ENCODE measurements at regions not wholly inside any gene's neighbourhood (a gene's known extent, or its start where the extent isn't known, plus 50 kb on each side); places are given as distances from the start of the nearest gene placed in this dataset.

GRCh38 chr13:105513448-105513847 lies 1022.0 kb downstream of the EFNB2 start (continued):
- TF ChIP-seq, protein P1, sequence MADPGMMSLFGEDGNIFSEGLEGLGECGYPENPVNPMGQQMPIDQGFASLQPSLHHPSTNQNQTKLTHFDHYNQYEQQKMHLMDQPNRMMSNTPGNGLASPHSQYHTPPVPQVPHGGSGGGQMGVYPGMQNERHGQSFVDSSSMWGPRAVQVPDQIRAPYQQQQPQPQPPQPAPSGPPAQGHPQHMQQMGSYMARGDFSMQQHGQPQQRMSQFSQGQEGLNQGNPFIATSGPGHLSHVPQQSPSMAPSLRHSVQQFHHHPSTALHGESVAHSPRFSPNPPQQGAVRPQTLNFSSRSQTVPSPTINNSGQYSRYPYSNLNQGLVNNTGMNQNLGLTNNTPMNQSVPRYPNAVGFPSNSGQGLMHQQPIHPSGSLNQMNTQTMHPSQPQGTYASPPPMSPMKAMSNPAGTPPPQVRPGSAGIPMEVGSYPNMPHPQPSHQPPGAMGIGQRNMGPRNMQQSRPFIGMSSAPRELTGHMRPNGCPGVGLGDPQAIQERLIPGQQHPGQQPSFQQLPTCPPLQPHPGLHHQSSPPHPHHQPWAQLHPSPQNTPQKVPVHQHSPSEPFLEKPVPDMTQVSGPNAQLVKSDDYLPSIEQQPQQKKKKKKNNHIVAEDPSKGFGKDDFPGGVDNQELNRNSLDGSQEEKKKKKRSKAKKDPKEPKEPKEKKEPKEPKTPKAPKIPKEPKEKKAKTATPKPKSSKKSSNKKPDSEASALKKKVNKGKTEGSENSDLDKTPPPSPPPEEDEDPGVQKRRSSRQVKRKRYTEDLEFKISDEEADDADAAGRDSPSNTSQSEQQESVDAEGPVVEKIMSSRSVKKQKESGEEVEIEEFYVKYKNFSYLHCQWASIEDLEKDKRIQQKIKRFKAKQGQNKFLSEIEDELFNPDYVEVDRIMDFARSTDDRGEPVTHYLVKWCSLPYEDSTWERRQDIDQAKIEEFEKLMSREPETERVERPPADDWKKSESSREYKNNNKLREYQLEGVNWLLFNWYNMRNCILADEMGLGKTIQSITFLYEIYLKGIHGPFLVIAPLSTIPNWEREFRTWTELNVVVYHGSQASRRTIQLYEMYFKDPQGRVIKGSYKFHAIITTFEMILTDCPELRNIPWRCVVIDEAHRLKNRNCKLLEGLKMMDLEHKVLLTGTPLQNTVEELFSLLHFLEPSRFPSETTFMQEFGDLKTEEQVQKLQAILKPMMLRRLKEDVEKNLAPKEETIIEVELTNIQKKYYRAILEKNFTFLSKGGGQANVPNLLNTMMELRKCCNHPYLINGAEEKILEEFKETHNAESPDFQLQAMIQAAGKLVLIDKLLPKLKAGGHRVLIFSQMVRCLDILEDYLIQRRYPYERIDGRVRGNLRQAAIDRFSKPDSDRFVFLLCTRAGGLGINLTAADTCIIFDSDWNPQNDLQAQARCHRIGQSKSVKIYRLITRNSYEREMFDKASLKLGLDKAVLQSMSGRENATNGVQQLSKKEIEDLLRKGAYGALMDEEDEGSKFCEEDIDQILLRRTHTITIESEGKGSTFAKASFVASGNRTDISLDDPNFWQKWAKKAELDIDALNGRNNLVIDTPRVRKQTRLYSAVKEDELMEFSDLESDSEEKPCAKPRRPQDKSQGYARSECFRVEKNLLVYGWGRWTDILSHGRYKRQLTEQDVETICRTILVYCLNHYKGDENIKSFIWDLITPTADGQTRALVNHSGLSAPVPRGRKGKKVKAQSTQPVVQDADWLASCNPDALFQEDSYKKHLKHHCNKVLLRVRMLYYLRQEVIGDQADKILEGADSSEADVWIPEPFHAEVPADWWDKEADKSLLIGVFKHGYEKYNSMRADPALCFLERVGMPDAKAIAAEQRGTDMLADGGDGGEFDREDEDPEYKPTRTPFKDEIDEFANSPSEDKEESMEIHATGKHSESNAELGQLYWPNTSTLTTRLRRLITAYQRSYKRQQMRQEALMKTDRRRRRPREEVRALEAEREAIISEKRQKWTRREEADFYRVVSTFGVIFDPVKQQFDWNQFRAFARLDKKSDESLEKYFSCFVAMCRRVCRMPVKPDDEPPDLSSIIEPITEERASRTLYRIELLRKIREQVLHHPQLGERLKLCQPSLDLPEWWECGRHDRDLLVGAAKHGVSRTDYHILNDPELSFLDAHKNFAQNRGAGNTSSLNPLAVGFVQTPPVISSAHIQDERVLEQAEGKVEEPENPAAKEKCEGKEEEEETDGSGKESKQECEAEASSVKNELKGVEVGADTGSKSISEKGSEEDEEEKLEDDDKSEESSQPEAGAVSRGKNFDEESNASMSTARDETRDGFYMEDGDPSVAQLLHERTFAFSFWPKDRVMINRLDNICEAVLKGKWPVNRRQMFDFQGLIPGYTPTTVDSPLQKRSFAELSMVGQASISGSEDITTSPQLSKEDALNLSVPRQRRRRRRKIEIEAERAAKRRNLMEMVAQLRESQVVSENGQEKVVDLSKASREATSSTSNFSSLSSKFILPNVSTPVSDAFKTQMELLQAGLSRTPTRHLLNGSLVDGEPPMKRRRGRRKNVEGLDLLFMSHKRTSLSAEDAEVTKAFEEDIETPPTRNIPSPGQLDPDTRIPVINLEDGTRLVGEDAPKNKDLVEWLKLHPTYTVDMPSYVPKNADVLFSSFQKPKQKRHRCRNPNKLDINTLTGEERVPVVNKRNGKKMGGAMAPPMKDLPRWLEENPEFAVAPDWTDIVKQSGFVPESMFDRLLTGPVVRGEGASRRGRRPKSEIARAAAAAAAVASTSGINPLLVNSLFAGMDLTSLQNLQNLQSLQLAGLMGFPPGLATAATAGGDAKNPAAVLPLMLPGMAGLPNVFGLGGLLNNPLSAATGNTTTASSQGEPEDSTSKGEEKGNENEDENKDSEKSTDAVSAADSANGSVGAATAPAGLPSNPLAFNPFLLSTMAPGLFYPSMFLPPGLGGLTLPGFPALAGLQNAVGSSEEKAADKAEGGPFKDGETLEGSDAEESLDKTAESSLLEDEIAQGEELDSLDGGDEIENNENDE (IDR thresholded peaks at IDR 0.05; ENCODE audit: insufficient replicate concordance, low read length): no peak
- TF ChIP-seq SUZ12 (IDR thresholded peaks at IDR 0.05; ENCODE audit: low read length) (no peak), CBX5 (IDR thresholded peaks at IDR 0.05; ENCODE audit: low read depth, low read length) (no peak)
- TF ChIP-seq, protein P2, sequence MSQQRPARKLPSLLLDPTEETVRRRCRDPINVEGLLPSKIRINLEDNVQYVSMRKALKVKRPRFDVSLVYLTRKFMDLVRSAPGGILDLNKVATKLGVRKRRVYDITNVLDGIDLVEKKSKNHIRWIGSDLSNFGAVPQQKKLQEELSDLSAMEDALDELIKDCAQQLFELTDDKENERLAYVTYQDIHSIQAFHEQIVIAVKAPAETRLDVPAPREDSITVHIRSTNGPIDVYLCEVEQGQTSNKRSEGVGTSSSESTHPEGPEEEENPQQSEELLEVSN (IDR thresholded peaks at IDR 0.05): no peak
- TF ChIP-seq, protein P3, sequence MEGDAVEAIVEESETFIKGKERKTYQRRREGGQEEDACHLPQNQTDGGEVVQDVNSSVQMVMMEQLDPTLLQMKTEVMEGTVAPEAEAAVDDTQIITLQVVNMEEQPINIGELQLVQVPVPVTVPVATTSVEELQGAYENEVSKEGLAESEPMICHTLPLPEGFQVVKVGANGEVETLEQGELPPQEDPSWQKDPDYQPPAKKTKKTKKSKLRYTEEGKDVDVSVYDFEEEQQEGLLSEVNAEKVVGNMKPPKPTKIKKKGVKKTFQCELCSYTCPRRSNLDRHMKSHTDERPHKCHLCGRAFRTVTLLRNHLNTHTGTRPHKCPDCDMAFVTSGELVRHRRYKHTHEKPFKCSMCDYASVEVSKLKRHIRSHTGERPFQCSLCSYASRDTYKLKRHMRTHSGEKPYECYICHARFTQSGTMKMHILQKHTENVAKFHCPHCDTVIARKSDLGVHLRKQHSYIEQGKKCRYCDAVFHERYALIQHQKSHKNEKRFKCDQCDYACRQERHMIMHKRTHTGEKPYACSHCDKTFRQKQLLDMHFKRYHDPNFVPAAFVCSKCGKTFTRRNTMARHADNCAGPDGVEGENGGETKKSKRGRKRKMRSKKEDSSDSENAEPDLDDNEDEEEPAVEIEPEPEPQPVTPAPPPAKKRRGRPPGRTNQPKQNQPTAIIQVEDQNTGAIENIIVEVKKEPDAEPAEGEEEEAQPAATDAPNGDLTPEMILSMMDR (IDR thresholded peaks at IDR 0.05; ENCODE audit: control extremely low read depth in 1 of 3, insufficient read depth in 1 of 3, low read depth in 1 of 3, low read length in 3 of 3): 0 out of 4 replicates have a peak, but pooled peaks of 1 of the 3 experiments have one; percentile 3
